ENCODE measurements at regions not wholly inside any gene's neighbourhood (a gene's known extent, or its start where the extent isn't known, plus 50 kb on each side); places are given as distances from the start of the nearest gene placed in this dataset.

GRCh38 chr3:42037318-42037945, 53.7 kb upstream of the TRAK1 start:
- no peak for DNase-seq (ENCODE audit: low read depth)

GRCh38 chr3:42036483-42036823, 54.7 kb upstream of the TRAK1 start:
- DNase-seq (ENCODE audit: low read depth): peak; percentile 97

- DNase-seq (ENCODE audit: low read depth): peak; percentile 40
Observed at GRCh38 chr3:42035816-42036482, 55.2 kb upstream of the TRAK1 start.

GRCh38 chr3:42035007-42035406, 56.1 kb upstream of the TRAK1 start:
- DNase-seq (ENCODE audit: low read depth): no peak

- DNase-seq (ENCODE audit: low read depth): peak; percentile 70
Observed at GRCh38 chr3:42033741-42034140, 57.4 kb upstream of the TRAK1 start.

- DNase-seq (ENCODE audit: low read depth): peak; percentile 99
Observed at GRCh38 chr3:42032693-42033349, 58.3 kb upstream of the TRAK1 start.

- peak; percentile 81 for DNase-seq (ENCODE audit: low read depth)
Observed at GRCh38 chr3:42031808-42032480, 59.2 kb upstream of the TRAK1 start.

- no peak for DNase-seq (ENCODE audit: low read depth)
Observed at GRCh38 chr3:42028474-42028873, 62.7 kb upstream of the TRAK1 start.

GRCh38 chr3:42027571-42027970, 63.6 kb upstream of the TRAK1 start:
- no peak for DNase-seq (ENCODE audit: low read depth)

GRCh38 chr3:42025370-42026138, 63.7 kb upstream of the ULK4 start:
- peak; percentile 99 for DNase-seq (ENCODE audit: low read depth)

- DNase-seq (ENCODE audit: low read depth): peak; percentile 20
Observed at GRCh38 chr3:42024591-42025351, 62.9 kb upstream of the ULK4 start.

GRCh38 chr3:42023380-42023779, 61.5 kb upstream of the ULK4 start:
- DNase-seq (ENCODE audit: low read depth): no peak

- DNase-seq (ENCODE audit: low read depth): no peak
Observed at GRCh38 chr3:42022355-42022754, 60.5 kb upstream of the ULK4 start.

- DNase-seq (ENCODE audit: low read depth): peak; percentile 86
Observed at GRCh38 chr3:42020684-42021307, 58.9 kb upstream of the ULK4 start.

- DNase-seq (ENCODE audit: low read depth): no peak
Observed at GRCh38 chr3:42019953-42020260, 58.0 kb upstream of the ULK4 start.

- no peak for DNase-seq (ENCODE audit: low read depth)
Observed at GRCh38 chr3:42019144-42019952, 57.4 kb upstream of the ULK4 start.

GRCh38 chr3:42014921-42015533, 53.1 kb upstream of the ULK4 start:
- DNase-seq (ENCODE audit: low read depth): peak; percentile 56

GRCh38 chr3:42014458-42014920, 52.6 kb upstream of the ULK4 start:
- peak; percentile 35 for DNase-seq (ENCODE audit: low read depth)

- DNase-seq (ENCODE audit: low read depth): peak; percentile 23
Observed at GRCh38 chr3:42013691-42014457, 52.0 kb upstream of the ULK4 start.
